Heart right ventricle (tissue), 16 donors: ENCODE measurements at regions not wholly inside any gene's neighbourhood (a gene's known extent, or its start where the extent isn't known, plus 50 kb on each side); places are given as distances from the start of the nearest gene placed in this dataset.
"Not testable (repeated sequence)": the region's sequence is repeated elsewhere in the genome, so short reads cannot be mapped to it uniquely, and the experiment has no call there.

Source experiments
- ATAC-seq, 8 donors: fragments of 200-7000 bp; cut with Tn5 transposase; one replicate each; pipeline ENCODE4 v1.9.1; 2020; ENCODE audit warnings: mild to moderate bottlenecking in 8 of 8, moderate library complexity in 8 of 8, moderate number of reproducible peaks in 1 of 8
- DNase-seq, 2 donors: peaks; one replicate each; pipeline ENCODE4 v3.0.0-alpha.2; 2020
- H3K27ac ChIP-seq, 10 donors: fragments of 200-600 bp; sonication (generic) in 2 of 10; one replicate each; pipeline versions ENCODE4 v1.5.0 to v1.8.0; 2020 to 2022; ENCODE audit warnings: mild to moderate bottlenecking in 3 of 10
- H3K27me3 ChIP-seq, 7 donors: fragments of 200-600 bp; one replicate each; pipeline ENCODE4 v1.8.0; 2021 to 2022; ENCODE audit warnings: mild to moderate bottlenecking in 2 of 7
- H3K36me3 ChIP-seq, 9 donors: fragments of 200-600 bp; sonication (generic) in 1 of 9; one replicate each; pipeline versions ENCODE4 v1.5.0 to v1.8.0; 2020 to 2022; ENCODE audit warnings: mild to moderate bottlenecking in 2 of 9
- H3K4me1 ChIP-seq, 9 donors: fragments of 200-600 bp; sonication (generic) in 1 of 9; one replicate each; pipeline versions ENCODE4 v1.5.0 to v1.8.0; 2020 to 2022; ENCODE audit warnings: mild to moderate bottlenecking in 4 of 9
- H3K4me3 ChIP-seq, 10 donors: fragments of 200-600 bp; sonication (generic) in 2 of 10; one replicate each; pipeline versions ENCODE4 v1.5.0 to v1.8.0; 2020 to 2022; ENCODE audit warnings: mild to moderate bottlenecking in 7 of 10, moderate library complexity in 2 of 10
- H3K9me3 ChIP-seq, 11 donors: fragments of 200-600 bp in 10 of 11; sonication (generic) in 2 of 11; one replicate each; pipeline versions ENCODE4 v1.5.0 to v1.8.0; 2013 to 2022; ENCODE audit warnings: mild to moderate bottlenecking in 2 of 11, control low read depth in 1 of 11, moderate library complexity in 1 of 11
- WGBS, 2 donors: extraction: QIAGEN DNeasy Blood & Tissue Kit; methylation state at CpG; one replicate each; pipeline ENCODE4 v1.1.7; 2013; ENCODE audit warnings: inconsistent platforms in 1 of 2; 5-methylcytosine and 5-hydroxymethylcytosine counted together
- intact Hi-C, 10 donors: fragments of 100-400 bp; cut with DNase I; formaldehyde crosslinking; loops; one replicate each; pipeline versions ENCODE4 v1.11.1 to v1.14.2; 2022
- TF ChIP-seq, protein P1 (sequence below), 9 donors: fragments of 200-600 bp; sonication (generic) in 2 of 9; IDR thresholded peaks; one replicate each; pipeline versions ENCODE4 v1.5.0 to v1.8.0; 2021 to 2022; ENCODE audit warnings: antibody characterized with exemption in 9 of 9, mild to moderate bottlenecking in 5 of 9, moderate library complexity in 1 of 9
- donor health status: Arrhythmogenic right ventricular cardiomyopathy.
- donor health status: ischemic (EF 13 %, LVEDD 7.1; RV severe dilation, severe dysfunction).
- donor health status: healthy with polysubstance abuse.
- donor health status: DM: no; HTN: yes; CAD: no.
- donor health status: DM: no; HTN: no; CAD: no.
- donor health status: ischemic (EF 25% LVEDD 6.9; RV normal size, moderate dysfunction).
- donor health status: ischemic (EF 25% LVEDD 5.7; RV mildly dilated, moderate dysfunction).
- donor health status: healthy.
- donor health status: DM: yes; HTN: yes; CAD: no.
- donor health status: Ischemic cardiomyopathy.
- donor health status: ischemic (EF 35%, LVEDD 5.7; RV mildly dilated, moderate dysfunction).
- donor health status: nonischemic (EF 11% LVEDD 7.7; RV severe dilation, severe dysfunction).
- donor health status: DM: yes; HTN: yes; CAD: no.
- donor health status: PGD.
- donor health status: ischemic (EF 29% LVEDD 5.4; RV normal size, mild dysfunction).
- donor health status: nonischemic (EF 23%, LVEDD 6.1; RV moderate dilation, normal function).

DNA sequence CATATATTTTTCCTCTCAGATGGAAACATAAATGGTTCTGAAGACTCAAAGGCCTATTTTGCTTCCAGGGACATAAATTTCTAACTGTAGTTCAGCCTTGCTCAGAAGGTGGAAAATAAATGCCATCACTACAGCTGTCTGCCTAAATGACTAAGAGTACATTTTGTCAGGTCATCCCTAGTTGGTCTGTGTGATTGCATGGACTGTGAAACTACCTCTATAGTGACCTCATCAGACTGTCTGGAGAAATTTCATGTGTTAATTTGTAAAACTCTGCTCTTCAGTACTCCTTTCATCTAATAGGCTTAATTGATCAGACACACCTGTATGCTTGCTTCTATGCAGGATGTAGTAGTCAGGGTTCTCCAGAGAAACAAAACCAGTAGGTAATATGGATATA, 886.9 kb downstream of the AMY1C start:
- peaks cover 0 to 17% (median 0%) of the 10 kb centered on the region in 11 donors for H3K9me3 ChIP-seq
- intact Hi-C loops: no loop called here
- no peak overlapping the region for H3K27ac ChIP-seq
- no peak for ATAC-seq
- H3K36me3 ChIP-seq: no peaks in the 10 kb centered on the region
- H3K4me3 ChIP-seq: no peak overlapping the region
- TF ChIP-seq, protein P1, sequence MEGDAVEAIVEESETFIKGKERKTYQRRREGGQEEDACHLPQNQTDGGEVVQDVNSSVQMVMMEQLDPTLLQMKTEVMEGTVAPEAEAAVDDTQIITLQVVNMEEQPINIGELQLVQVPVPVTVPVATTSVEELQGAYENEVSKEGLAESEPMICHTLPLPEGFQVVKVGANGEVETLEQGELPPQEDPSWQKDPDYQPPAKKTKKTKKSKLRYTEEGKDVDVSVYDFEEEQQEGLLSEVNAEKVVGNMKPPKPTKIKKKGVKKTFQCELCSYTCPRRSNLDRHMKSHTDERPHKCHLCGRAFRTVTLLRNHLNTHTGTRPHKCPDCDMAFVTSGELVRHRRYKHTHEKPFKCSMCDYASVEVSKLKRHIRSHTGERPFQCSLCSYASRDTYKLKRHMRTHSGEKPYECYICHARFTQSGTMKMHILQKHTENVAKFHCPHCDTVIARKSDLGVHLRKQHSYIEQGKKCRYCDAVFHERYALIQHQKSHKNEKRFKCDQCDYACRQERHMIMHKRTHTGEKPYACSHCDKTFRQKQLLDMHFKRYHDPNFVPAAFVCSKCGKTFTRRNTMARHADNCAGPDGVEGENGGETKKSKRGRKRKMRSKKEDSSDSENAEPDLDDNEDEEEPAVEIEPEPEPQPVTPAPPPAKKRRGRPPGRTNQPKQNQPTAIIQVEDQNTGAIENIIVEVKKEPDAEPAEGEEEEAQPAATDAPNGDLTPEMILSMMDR (IDR thresholded peaks at IDR 0.05): no peak
- no peaks in the 10 kb centered on the region for H3K4me1 ChIP-seq
- H3K27me3 ChIP-seq: no peaks in the 10 kb centered on the region
- no peak for DNase-seq

DNA sequence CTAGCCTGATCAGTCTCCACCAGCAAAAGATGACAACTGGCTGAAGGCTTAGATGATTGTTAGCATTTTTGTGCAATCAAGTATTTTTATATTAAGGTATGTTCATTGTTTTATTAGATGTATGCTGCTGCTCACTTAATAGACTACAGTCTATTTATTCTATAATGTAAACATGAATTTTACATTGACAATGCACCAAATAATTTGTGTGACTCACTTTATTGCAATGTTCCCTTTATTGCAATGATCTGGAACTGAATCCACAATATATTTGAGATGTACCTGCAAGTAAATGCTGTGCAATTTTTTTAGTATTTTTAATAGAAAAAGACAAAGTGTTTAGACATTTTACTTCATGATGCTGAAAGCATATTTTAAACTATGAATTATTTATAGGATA, 896.5 kb downstream of the AMY1C start:
- H3K27me3 ChIP-seq: no peaks in the 10 kb centered on the region
- ATAC-seq (no peak), DNase-seq (no peak)
- intact Hi-C loops: no loop called here
- H3K36me3 ChIP-seq: no peaks in the 10 kb centered on the region
- TF ChIP-seq, protein P1 (IDR thresholded peaks at IDR 0.05): no peak
- no peak overlapping the region for H3K4me3 ChIP-seq
- no peak overlapping the region for H3K27ac ChIP-seq
- no peaks in the 10 kb centered on the region for H3K4me1 ChIP-seq
- H3K9me3 ChIP-seq: peaks cover 0 to 4% (median 0%) of the 10 kb centered on the region in 11 donors

DNA sequence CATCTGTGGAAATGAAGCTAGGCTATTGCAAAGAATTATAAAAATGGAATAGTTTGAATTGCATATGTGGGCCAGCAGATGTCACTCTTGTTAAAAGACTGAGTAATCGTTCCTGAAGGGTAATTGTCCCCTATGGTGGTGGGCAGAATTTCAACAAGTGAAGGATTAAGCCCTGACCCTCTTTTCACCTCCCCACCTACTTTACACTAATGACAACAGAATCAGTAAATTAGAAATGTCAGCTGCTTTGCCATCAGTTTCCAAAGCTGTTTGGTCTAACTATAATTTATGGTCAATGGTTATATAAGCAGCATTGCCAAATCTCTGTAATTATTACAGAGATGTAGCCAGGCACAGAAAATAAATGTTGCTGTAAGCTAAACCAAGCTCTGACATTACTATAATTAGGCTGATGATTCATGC, 898.6 kb downstream of the AMY1C start:
- Histone ChIP-seq H3K27me3 (no peaks in the 10 kb centered on the region), H3K36me3 (no peaks in the 10 kb centered on the region), H3K4me1 (no peaks in the 10 kb centered on the region), H3K4me3 (no peak overlapping the region), H3K9me3 (no peaks in the 10 kb centered on the region), H3K27ac (no peak overlapping the region)
- DNase-seq: no peak
- TF ChIP-seq, protein P1 (IDR thresholded peaks at IDR 0.05): peak in 1 of 9 donors; percentile 19
- no peak for ATAC-seq
- WGBS, 2 donors: 2 to 3% methylated on average over 1 of the region's 1 CpG
- intact Hi-C loops: no loop called here

DNA sequence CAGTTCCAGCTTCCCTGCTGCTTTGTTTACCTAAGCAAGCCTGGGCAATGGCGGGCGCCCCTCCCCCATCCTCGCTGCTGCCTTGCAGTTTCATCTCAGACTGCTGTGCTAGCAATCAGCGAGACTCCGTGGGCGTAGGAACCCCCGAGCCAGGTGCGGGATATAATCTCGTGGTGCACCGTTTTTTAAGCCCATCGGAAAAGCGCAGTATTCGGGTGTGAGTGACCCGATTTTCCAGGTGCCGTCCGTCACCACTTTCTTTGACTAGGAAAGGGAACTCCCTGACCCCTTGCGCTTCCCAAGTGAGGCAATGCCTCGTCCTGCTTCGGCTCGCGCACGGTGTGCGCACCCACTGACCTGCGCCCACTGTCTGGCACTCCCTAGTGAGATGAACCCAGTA, 914.7 kb downstream of the AMY1C start:
- ATAC-seq: not testable (repeated sequence)

DNA sequence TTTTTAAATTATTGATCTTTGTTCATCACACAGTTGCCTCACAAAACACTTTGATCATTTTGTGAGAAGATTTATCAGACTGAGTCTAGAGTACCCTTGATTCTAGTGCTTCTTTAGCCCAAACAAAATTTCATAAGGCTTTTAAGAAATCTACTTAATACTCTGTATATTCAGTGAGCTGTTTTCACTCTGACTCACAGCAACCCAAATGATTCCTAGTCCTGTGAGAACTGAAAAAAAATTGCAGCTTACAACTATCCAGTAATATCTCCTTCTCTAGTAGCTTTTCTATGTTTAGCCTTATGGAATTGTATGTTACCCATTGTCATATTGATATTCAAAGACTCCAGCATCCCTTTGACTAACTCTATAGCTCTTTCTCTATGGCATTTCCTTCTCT, 915.6 kb downstream of the AMY1C start:
- Histone ChIP-seq H3K27ac (no peak overlapping the region), H3K36me3 (no peaks in the 10 kb centered on the region), H3K27me3 (no peaks in the 10 kb centered on the region), H3K4me1 (no peaks in the 10 kb centered on the region), H3K9me3 (peaks cover 0 to 7% (median 0%) of the 10 kb centered on the region in 11 donors), H3K4me3 (no peak overlapping the region)
- intact Hi-C loops: no loop called here
- ATAC-seq (no peak), DNase-seq (no peak)
- TF ChIP-seq, protein P1 (IDR thresholded peaks at IDR 0.05): no peak

More for the DNA sequence above, 914.7 kb downstream of the AMY1C start:
- intact Hi-C loops, H3K9me3 ChIP-seq, DNase-seq, H3K27me3 ChIP-seq, H3K36me3 ChIP-seq, H3K4me3 ChIP-seq, H3K27ac ChIP-seq, H3K4me1 ChIP-seq: not testable (repeated sequence)
- 86 to 94% methylated on average over 23 to 24 of the region's 24 CpGs for WGBS, 2 donors
